AG04449 (cell line): ENCODE measurements at regions not wholly inside any gene's neighbourhood (a gene's known extent, or its start where the extent isn't known, plus 50 kb on each side); places are given as distances from the start of the nearest gene placed in this dataset.
"Not testable (repeated sequence)": the region's sequence is repeated elsewhere in the genome, so short reads cannot be mapped to it uniquely, and the experiment has no call there.

ENCODE experiments used
- CTCF ChIA-PET: fragments of 350-600 bp; formaldehyde crosslinking; extraction: SDS; loops from one replicate; lab custom pipeline; 2021; ENCODE audit warnings: antibody characterized with exemption; lab: Yijun Ruan, JAX
- POLR2A ChIA-PET: fragments of 400-600, 350-600 bp; formaldehyde crosslinking; extraction: SDS; loops from one replicate; lab custom pipeline; 2020; ENCODE audit warnings: antibody characterized with exemption, inconsistent platforms; lab: Yijun Ruan, JAX
- DNase-seq: peaks from one replicate; pipeline ENCODE4 v3.0.0-alpha.2; 2010; ENCODE audit warnings: low read depth, low spot score
- H3K4me3 ChIP-seq: 2 replicates; pipeline ENCODE4 v1.5.1; 2011; ENCODE audit warnings: low read depth, mild to moderate bottlenecking, control low read depth, low read length
- TF ChIP-seq, protein P1 (sequence below): IDR thresholded peaks from one replicate; pipeline ENCODE4 v1.5.1; 2011; ENCODE audit warnings: mild to moderate bottlenecking, moderate library complexity, low read length, control low read depth, inconsistent platforms; ENCODE audit not compliant: insufficient read depth; ENCODE audit errors: missing control alignments

DNA sequence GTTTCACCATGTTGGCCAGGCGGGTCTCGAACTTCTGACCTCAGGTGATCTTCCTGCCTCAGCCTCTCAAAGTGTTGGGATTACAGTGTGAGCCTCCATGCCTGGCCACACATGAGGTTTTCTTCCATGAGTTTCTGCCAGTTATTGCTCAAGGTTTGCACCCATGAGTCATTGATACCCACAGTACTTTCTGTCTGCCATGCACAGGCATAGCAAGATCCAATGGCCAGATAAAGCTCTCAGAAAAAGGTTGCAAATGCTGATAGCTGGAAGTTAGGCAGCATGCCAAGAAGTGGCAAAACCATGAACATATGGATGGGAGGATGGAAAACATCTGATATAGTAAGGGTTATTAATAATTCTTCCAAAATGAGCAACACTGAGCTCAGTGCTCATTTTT lies 298.7 kb upstream of the NRG3 start:
- TF ChIP-seq, protein P1, sequence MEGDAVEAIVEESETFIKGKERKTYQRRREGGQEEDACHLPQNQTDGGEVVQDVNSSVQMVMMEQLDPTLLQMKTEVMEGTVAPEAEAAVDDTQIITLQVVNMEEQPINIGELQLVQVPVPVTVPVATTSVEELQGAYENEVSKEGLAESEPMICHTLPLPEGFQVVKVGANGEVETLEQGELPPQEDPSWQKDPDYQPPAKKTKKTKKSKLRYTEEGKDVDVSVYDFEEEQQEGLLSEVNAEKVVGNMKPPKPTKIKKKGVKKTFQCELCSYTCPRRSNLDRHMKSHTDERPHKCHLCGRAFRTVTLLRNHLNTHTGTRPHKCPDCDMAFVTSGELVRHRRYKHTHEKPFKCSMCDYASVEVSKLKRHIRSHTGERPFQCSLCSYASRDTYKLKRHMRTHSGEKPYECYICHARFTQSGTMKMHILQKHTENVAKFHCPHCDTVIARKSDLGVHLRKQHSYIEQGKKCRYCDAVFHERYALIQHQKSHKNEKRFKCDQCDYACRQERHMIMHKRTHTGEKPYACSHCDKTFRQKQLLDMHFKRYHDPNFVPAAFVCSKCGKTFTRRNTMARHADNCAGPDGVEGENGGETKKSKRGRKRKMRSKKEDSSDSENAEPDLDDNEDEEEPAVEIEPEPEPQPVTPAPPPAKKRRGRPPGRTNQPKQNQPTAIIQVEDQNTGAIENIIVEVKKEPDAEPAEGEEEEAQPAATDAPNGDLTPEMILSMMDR, result no peak
- no peak for DNase-seq
- no peak overlapping the region for H3K4me3 ChIP-seq
- POLR2A ChIA-PET, result no interaction called here
- CTCF ChIA-PET, result no interaction called here

DNA sequence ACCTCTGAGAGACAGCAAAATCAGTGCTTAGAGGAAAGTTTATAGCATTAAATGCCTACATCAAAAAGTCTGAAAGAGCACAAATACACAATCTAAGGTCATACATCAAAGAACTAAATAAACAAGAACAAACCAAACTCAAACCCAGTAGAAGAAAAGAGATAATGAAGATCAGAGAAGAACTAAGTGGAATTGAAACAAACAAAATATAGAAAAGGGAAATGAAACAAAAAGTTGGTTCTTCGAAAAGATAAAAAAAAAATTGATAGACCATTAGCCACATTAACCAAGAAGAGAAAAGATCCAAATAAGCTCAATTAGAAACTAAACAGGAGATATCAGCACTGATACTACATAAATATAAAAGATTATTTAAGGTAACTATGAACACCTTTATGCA lies 280.0 kb upstream of the NRG3 start:
- DNase-seq, result no peak
- TF ChIP-seq, protein P1, result no peak
- H3K4me3 ChIP-seq, result no peak overlapping the region
- POLR2A ChIA-PET, result no interaction called here
- CTCF ChIA-PET, result no interaction called here

DNA sequence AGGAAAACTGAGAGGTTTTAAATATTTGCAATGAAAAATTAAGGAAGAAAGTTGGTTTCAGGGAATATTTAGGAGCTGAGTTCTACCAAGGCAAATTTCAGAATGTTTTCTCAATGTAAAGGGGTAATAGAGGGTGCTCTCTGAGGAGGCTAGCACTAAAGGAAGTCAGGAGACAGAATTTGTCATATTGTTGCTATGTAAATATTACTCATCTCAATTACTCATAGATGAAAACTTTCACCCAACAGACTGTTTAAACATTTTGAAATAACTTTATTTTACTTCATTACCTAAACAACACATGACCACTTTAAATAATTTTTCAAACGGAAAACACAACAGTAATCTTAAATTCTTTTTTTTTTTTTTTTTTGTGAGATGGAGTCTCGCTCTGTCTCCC lies 274.8 kb upstream of the NRG3 start:
- TF ChIP-seq, protein P1, result no peak

DNA sequence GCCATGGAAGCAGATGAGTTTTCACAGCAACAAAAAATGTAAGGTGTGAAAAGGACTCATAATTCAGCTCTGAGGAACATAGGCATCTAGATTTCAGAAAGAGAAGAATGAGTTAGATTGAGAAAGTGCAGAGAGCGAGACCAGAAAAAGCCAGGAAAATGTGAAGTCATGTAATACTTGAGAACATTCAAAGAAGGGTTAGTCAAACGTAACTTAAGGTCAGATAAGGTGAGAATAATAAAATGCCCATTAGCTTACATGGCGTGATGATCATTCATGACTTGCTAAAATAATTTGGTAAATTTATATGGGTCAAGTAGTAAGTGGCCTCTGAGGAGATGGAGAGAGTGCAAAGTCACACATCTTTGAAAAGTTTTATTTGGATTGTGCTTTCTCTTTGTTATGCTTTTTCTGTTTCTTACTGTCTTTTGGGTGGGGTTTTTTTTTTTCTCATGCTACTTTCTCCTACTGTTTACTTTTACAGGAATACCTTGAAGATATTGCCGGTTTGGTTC lies 271.8 kb upstream of the NRG3 start:
- ChIA-PET POLR2A (no interaction called here), CTCF (no interaction called here)
- no peak overlapping the region for H3K4me3 ChIP-seq
- DNase-seq, result no peak
- TF ChIP-seq, protein P1, result no peak

More for the DNA sequence above, 274.8 kb upstream of the NRG3 start:
- ChIA-PET CTCF (no interaction called here), POLR2A (no interaction called here)
- no peak overlapping the region for H3K4me3 ChIP-seq
- no peak for DNase-seq

DNA sequence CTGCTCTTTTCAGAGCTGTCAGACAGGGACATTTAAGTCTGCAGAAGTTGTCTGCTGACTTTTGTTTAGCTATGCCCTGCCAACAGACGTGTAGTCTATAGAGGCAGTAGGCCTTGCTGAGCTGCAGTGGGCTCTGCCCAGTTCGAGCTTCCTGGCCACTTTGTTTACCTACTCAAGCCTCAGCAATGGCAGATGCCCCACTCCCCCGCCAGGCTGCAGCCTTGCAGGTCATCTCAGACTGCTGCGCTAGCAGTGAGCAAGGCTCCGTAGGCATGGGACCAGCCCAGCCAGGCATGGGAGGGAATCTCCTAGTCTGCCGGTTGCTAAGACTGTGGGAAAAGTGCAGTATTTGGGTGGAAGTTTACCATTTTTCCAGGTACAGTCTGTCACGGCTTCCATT lies 230.5 kb upstream of the NRG3 start:
- CTCF ChIA-PET, H3K4me3 ChIP-seq, DNase-seq, POLR2A ChIA-PET: not testable (repeated sequence)

DNA sequence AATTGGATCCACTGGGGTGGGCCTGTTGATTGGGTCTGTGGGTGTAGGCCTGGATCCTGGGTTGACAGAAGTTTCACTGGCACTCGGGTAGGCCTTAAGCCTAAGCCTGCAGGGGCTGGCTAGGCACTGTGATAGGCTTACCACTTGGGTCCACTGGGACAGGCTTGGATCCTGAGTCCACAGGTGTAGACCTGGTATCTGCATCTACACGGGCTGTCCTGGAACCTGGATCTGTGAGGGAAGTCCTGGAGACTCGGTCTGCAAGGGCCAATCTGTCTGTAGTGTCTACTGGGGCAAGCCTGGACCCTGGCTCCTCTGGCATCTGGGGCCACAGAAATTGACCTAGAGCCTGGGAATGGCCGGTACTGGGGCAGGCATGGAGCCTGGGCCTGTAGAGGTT lies 219.0 kb upstream of the NRG3 start:
- no peak for DNase-seq
- TF ChIP-seq, protein P1, result no peak
- CTCF ChIA-PET, result no interaction called here
- POLR2A ChIA-PET, result no interaction called here
- no peak overlapping the region for H3K4me3 ChIP-seq

DNA sequence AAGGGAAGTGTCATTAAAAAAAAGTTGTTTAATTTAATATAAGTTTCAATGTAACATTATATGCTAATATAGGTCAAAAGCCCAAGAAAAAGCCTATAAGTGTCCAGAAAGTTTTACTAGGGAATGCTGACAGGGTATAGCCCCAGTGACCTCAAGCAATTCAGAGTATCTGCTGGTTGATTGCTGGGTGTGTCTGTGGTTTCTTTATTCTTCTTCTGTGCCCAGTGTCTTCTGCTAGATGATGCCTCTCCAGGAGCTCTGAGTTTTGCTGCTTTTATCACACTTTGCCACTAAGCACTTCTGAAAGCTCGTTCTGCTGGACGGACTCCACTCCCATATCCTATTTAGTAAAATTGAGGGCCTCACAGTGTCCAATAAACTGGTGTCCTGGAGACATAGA lies 212.2 kb upstream of the NRG3 start:
- ChIA-PET POLR2A (no interaction called here), CTCF (no interaction called here)
- no peak overlapping the region for H3K4me3 ChIP-seq
- DNase-seq, result no peak
- TF ChIP-seq, protein P1, result no peak

DNA sequence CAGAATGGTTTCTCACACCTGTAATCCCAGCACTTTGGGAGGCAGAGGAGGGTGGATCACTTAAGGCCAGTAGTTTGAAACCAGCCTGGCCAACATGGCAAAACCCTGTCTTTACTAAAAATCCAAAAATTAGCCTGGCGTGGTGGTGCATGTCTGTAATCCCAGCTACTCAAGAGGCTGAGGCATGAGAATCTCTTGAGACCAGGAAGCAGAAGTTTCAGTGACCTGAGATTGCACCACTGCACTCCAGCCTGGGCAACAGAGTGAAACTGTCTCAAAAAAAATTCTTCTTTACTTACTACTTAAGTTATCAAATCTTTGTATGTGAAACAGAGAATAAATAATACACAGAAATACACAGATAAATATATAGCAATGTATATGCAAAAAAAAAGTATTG lies 210.2 kb upstream of the NRG3 start:
- CTCF ChIA-PET, POLR2A ChIA-PET, H3K4me3 ChIP-seq, DNase-seq: not testable (repeated sequence)
